Stimulated activated CD4-positive, alpha-beta T cell treated with anti-CD3 and anti-CD28 coated beads, Interleukin-15, amount 100 ng/mL, for 24 hours (primary cell): ENCODE measurements at regions not wholly inside any gene's neighbourhood (a gene's known extent, or its start where the extent isn't known, plus 50 kb on each side); places are given as distances from the start of the nearest gene placed in this dataset.
"Not testable (repeated sequence)": the region's sequence is repeated elsewhere in the genome, so short reads cannot be mapped to it uniquely, and the experiment has no call there.

Source experiments
- DNase-seq: peaks from one replicate; pipeline ENCODE4 v3.0.0-alpha.2; 2020

DNA sequence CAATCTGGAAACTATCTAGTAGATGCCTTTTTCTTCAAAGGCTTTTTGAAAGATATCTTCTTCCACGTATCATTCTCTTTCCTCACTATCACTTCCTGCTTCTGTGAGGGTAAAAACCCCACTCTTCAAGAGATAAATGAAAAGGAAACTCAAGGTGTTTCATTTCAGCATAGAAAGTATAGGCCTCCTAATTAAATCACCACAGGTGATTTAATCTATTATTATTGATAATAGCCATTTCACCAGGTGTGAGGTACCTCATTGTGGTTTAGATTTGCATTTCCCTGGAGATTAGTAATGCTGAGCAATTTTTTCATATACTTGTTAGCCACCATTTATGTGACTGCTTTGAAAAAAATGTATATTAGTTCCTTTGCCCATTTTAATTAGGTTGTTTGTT is 92.0 kb upstream of the EMCN start:
- DNase-seq = no peak

DNA sequence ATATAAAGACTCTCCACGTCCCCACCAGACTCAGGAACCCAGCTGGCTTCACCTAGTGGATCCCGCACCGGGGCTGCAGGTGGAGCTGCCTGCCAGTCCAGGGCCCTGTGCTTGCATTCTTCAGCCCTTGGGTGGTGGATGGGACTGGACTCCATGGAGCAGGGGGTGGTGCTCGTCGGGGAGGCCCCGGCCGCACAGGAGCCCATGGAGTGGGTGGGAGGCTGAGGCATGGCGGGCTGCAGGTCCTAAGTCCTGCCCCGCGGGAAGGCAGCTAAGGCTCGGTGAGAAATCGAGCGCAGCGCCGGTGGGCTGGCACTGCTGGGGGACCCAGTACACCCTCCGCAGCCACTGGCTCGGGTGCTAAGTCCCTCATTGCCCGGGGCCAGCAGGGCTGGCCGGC is 90.8 kb upstream of the EMCN start:
- DNase-seq = not testable (repeated sequence)

GRCh38 chr4:100605144-100605543 is 87.3 kb upstream of the EMCN start:
- no peak for DNase-seq

DNA sequence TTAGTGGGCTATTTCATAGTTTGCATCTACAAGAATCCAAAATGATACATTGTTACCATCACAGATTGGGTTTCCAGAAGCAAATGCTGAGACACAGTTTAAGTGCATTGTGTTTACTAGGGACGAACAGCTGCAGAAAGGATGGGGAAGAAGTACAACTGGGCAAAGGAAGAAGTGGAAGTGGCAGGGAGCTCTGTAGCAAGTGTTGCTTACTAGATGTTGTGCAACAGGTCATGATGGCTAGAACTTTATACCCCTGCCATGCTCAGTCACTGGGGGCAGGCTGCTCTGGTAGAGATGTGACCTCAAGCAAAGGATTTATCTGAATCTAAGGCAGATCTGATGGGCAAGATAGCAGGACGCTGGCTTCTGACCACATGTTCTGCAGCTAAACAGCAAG is 76.1 kb upstream of the EMCN start:
- DNase-seq = no peak

- no peak for DNase-seq
Measured at GRCh38 chr4:100591161-100591876, 73.5 kb upstream of the EMCN start.

GRCh38 chr4:100590325-100590724 is 72.5 kb upstream of the EMCN start:
- DNase-seq = no peak

- DNase-seq = no peak
Measured at GRCh38 chr4:100588076-100588475, 70.3 kb upstream of the EMCN start.

DNA sequence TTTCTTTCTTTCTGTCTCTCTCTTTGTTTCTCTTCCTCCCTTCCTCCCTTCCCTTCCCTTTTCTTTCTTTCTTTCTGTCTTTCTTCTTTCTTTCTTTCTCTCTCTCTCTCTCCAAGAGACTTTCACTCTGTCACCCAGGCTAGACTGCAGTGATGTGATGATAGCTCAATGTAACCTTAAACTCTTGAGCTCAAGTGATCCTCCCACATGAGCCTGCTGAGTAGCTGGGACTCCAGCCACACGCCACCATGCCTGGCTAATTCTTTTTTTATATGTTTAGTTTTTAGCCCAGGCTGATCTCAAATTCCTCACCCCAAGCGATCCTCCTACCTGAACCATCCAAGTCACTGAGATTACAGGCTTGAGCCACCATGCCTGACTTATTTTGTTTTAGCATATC is 64.3 kb upstream of the EMCN start:
- no peak for DNase-seq

- no peak for DNase-seq
Measured at GRCh38 chr4:100581337-100581736, 63.5 kb upstream of the EMCN start.

GRCh38 chr4:100576570-100576969 is 58.7 kb upstream of the EMCN start:
- no peak for DNase-seq

DNA sequence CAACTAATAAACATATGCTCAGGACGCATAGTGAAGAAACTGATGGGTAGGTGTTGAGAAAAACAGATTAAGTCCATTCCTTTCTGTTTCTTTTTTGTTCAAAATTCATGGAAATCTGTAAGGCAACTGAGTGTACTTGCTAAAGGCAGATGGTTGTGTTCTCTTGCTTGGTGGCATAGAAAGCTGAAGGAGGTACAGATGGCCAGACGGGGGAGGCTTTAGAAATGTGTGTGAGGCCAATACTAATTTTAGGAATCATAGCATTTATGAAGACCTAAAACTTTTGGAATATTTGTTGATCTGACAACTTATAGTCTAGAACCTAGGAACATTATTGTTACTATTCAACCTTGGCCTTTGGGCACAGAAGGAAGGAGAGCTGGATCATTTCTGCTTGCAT is 56.8 kb upstream of the EMCN start:
- no peak for DNase-seq

DNA sequence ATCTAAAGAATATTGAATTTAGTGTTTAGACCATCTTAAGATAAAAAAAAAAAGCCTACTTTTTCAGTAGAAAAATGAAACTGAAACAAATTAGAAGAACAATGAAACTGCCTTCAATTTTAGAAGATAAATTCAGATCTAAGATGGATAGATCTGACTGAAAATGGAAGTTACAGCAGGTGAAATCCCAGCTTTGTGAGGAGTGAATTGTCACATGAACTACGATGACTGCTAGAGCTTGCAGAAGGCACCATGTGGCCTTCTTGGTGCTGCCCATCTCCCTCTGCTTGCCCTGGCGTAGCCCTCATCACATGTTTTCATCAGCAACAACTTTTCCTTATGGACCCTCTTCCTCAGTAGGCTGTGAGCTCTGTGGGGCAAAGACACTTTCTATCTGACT is 51.4 kb upstream of the EMCN start:
- no peak for DNase-seq
